Large intestine (tissue), 3 donors: ENCODE measurements at regions not wholly inside any gene's neighbourhood (a gene's known extent, or its start where the extent isn't known, plus 50 kb on each side); places are given as distances from the start of the nearest gene placed in this dataset.

Source experiments
- DNase-seq, 2 donors: peaks; one replicate each; pipeline versions ENCODE4 v3.0.0 to v3.0.0-alpha.2; 2013
- H3K27ac ChIP-seq: one replicate; pipeline ENCODE4 v1.5.1; 2013; ENCODE audit warnings: low read length
- H3K27me3 ChIP-seq: 2 replicates; pipeline ENCODE4 v1.6.1; 2013; ENCODE audit warnings: low read length; ENCODE audit not compliant: control insufficient read depth, insufficient read depth
- H3K36me3 ChIP-seq: 2 replicates; pipeline ENCODE4 v1.6.1; 2013; ENCODE audit warnings: low read length; ENCODE audit not compliant: control insufficient read depth, insufficient read depth
- H3K4me1 ChIP-seq: one replicate; pipeline ENCODE4 v1.6.1; 2013; ENCODE audit warnings: low read length; ENCODE audit not compliant: control insufficient read depth, insufficient read depth
- H3K4me3 ChIP-seq: one replicate; pipeline ENCODE4 v1.5.1; 2013; ENCODE audit warnings: low read length
- H3K9me3 ChIP-seq: one replicate; pipeline ENCODE4 v1.6.1; 2013; ENCODE audit warnings: mild to moderate bottlenecking, low read depth, low read length, moderate library complexity; ENCODE audit not compliant: control insufficient read depth
- WGBS: methylation state at CpG from one replicate; pipeline ENCODE4 v1.1.5; 2013; ENCODE audit warnings: low lambda C conversion rate; ENCODE audit not compliant: insufficient coverage; 5-methylcytosine and 5-hydroxymethylcytosine counted together

DNA sequence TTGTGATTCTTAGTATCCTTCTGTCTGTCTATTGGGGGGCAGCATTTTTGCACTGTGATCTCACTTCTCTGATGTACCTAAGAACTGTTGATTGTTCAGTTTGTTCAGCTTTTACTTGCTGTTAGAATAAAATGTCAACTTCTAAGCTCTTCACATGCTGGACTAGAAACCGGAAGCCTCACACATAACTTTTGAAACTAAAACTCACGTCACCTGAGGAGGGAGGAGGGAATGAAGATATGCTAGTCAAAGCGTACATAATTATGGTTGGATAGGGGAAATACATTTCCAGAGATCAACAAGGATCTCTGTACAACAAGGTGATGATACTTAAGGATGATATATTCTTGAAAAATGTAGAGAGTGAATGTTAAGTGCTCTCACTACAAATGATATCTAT, 609.7 kb downstream of the INHBA start:
- 80% methylated on average over 2 of the region's 3 CpGs for WGBS
- Histone ChIP-seq H3K27ac (no peak overlapping the region), H3K27me3 (no peaks in the 10 kb centered on the region), H3K9me3 (no peaks in the 10 kb centered on the region), H3K36me3 (no peaks in the 10 kb centered on the region), H3K4me3 (no peak overlapping the region), H3K4me1 (no peaks in the 10 kb centered on the region)
- DNase-seq: no peak

DNA sequence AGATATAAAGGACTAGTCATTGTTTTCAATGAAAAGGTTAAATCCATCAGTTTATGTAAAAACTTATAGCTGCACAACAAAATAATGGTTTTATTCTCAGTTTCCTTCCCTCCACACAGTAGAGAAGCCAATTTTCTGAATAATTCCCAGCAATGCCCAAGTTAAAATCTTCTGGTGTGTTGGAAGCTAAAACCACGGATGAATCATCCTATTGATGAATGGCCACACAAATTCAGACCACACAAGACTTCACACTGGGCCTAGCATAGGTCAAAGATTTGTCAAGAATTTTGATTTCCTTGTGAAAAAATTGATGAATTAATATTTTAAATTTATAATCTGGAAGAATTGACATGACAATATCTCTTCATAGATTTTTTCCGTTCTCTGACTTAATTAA, 617.6 kb downstream of the INHBA start:
- no peaks in the 10 kb centered on the region for H3K36me3 ChIP-seq
- H3K27me3 ChIP-seq: no peaks in the 10 kb centered on the region
- no peak for DNase-seq
- H3K4me1 ChIP-seq: no peaks in the 10 kb centered on the region
- H3K9me3 ChIP-seq: no peaks in the 10 kb centered on the region
- no peak overlapping the region for H3K4me3 ChIP-seq
- no peak overlapping the region for H3K27ac ChIP-seq
- WGBS: no CpG with 5 or more reads among the region's 2 CpGs

DNA sequence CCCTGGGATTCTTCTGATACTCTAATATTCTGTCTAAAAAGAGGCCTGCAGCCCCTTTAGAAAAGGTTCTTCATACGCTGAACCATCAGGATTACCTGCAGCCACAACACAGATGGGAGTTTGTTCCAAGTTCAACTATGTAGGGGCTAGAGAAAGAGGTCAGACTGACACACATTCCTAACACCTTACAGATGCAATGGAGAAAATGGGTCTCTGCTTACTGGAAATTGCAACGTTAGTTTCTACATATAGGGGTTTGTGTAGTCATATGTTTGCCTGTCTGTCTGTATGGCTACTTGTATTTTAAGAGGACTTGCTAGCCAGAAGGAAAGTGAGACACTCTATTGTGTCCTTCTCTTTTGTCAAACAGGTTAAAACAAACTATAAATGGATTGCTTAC, 618.5 kb downstream of the INHBA start:
- Histone ChIP-seq H3K9me3 (no peaks in the 10 kb centered on the region), H3K36me3 (no peaks in the 10 kb centered on the region), H3K4me3 (no peak overlapping the region), H3K27me3 (no peaks in the 10 kb centered on the region), H3K4me1 (no peaks in the 10 kb centered on the region), H3K27ac (no peak overlapping the region)
- no peak for DNase-seq
- WGBS: 75% methylated on average over 2 of the region's 2 CpGs

DNA sequence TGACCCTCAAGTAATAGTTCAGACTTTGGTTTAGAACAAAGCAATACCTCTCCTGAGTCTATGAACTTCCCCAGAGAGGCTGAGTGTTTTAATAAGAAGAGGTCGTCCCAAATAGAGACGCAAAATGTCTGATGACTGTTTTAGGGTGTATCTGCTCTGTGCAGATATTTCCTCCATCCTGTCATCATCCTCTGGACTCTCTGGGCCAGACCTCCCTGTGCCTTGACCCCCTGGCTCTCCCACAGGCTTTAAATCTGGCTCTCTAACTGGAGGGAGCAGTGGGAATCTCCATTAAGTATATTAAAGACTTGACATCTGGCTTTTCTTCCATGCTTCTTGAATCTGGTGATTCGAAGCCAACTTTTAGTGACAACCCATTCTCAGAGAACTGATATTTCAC, 633.3 kb downstream of the INHBA start:
- H3K4me3 ChIP-seq: no peak overlapping the region
- no peaks in the 10 kb centered on the region for H3K36me3 ChIP-seq
- no peaks in the 10 kb centered on the region for H3K4me1 ChIP-seq
- no peaks in the 10 kb centered on the region for H3K27me3 ChIP-seq
- DNase-seq: no peak
- WGBS: 80% methylated on average over 1 of the region's 3 CpGs
- no peaks in the 10 kb centered on the region for H3K9me3 ChIP-seq
- no peak overlapping the region for H3K27ac ChIP-seq

GRCh38 chr7:41067576-41067975, 635.3 kb downstream of the INHBA start:
- Histone ChIP-seq H3K4me3 (no peak overlapping the region), H3K27ac (no peak overlapping the region), H3K36me3 (no peaks in the 10 kb centered on the region), H3K27me3 (no peaks in the 10 kb centered on the region), H3K4me1 (no peaks in the 10 kb centered on the region), H3K9me3 (no peaks in the 10 kb centered on the region)
- no peak for DNase-seq
- WGBS: no CpG with 5 or more reads among the region's 1 CpG

DNA sequence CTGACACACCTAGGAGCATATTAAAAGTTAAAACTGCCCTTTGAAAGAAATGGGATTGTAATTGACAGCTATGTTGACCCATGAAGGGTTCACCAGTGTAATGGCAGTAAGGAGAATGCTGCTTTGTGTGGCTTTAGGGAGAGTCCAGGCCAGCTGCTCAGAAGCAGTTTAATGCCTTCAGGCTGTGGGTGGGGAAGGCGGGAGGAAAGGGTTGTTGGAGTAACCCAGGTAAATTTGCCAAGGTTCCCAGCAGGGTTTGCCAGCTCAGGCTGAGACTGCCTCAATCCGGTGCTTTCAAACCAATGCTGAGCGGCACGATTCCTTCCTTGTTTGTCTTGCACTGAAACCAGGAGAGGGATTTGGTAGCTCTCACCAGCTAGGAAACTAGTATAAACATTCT, 637.2 kb downstream of the INHBA start:
- no peaks in the 10 kb centered on the region for H3K4me1 ChIP-seq
- no peak for DNase-seq
- no peak overlapping the region for H3K4me3 ChIP-seq
- no peaks in the 10 kb centered on the region for H3K36me3 ChIP-seq
- WGBS: no CpG with 5 or more reads among the region's 4 CpGs
- H3K9me3 ChIP-seq: no peaks in the 10 kb centered on the region
- no peak overlapping the region for H3K27ac ChIP-seq
- no peaks in the 10 kb centered on the region for H3K27me3 ChIP-seq

- no peak overlapping the region for H3K27ac ChIP-seq
- 79% methylated on average over 2 of the region's 4 CpGs for WGBS
- no peaks in the 10 kb centered on the region for H3K27me3 ChIP-seq
- no peaks in the 10 kb centered on the region for H3K9me3 ChIP-seq
- H3K36me3 ChIP-seq: no peaks in the 10 kb centered on the region
- H3K4me3 ChIP-seq: no peak overlapping the region
- no peak for DNase-seq
- H3K4me1 ChIP-seq: no peaks in the 10 kb centered on the region
Measured at GRCh38 chr7:41063116-41063515, 639.8 kb downstream of the INHBA start.

GRCh38 chr7:41060796-41061195, 642.1 kb downstream of the INHBA start:
- WGBS: 100% methylated on average over 1 of the region's 6 CpGs
- Histone ChIP-seq H3K4me3 (no peak overlapping the region), H3K9me3 (no peaks in the 10 kb centered on the region), H3K4me1 (no peaks in the 10 kb centered on the region), H3K27ac (no peak overlapping the region), H3K36me3 (no peaks in the 10 kb centered on the region), H3K27me3 (no peaks in the 10 kb centered on the region)
- no peak for DNase-seq

- WGBS: 50% methylated on average over 1 of the region's 4 CpGs
- H3K9me3 ChIP-seq: no peaks in the 10 kb centered on the region
- no peaks in the 10 kb centered on the region for H3K4me1 ChIP-seq
- no peak overlapping the region for H3K27ac ChIP-seq
- no peaks in the 10 kb centered on the region for H3K36me3 ChIP-seq
- H3K4me3 ChIP-seq: no peak overlapping the region
- DNase-seq: no peak
- H3K27me3 ChIP-seq: no peaks in the 10 kb centered on the region
Measured at GRCh38 chr7:41059796-41060195, 643.1 kb downstream of the INHBA start.

GRCh38 chr7:41058986-41059741, 643.7 kb downstream of the INHBA start:
- H3K9me3 ChIP-seq: no peaks in the 10 kb centered on the region
- H3K36me3 ChIP-seq: no peaks in the 10 kb centered on the region
- no peak overlapping the region for H3K4me3 ChIP-seq
- no peak for DNase-seq
- H3K27ac ChIP-seq: no peak overlapping the region
- no peaks in the 10 kb centered on the region for H3K27me3 ChIP-seq
- WGBS: no CpG with 5 or more reads among the region's 4 CpGs
- H3K4me1 ChIP-seq: no peaks in the 10 kb centered on the region

DNA sequence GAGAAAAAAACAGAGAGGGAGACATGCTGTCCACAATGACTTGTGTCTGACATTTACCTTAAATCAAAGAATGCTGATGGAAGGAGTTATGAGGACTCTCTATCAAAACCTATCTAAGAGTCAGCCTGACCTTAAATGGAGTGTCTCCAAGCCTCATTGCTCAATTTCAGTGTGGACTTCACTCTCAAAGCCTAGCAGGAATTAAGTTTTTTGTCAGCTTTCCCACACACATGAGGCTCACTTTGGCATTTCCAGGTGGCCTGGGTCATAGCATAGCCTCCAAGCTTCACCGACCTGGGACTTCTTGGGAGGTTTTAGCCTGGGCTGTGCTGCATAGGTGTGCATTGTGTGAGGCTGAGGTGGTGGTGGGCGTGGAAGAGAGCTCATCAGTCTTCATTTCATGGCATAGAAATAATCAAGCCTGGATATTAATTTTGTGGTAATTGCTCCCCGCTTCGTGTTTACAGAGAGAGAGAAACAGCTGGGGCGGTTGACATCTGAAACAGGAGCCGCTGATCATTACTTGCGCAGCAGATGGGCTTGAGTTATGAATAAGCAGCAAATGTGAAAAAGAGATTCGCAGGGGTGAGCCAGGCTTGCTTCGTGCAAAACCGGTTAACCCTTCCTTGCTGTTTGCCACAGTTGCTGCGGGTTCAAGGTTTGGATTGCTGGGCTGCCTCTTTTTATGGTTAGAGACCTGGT, 647.8 kb downstream of the INHBA start:
- Histone ChIP-seq H3K36me3 (no peaks in the 10 kb centered on the region), H3K9me3 (no peaks in the 10 kb centered on the region), H3K27me3 (no peaks in the 10 kb centered on the region), H3K4me3 (no peak overlapping the region), H3K27ac (no peak overlapping the region), H3K4me1 (no peaks in the 10 kb centered on the region)
- no peak for DNase-seq
- WGBS: no CpG with 5 or more reads among the region's 11 CpGs
